Ishikawa (cell line): ENCODE measurements at regions not wholly inside any gene's neighbourhood (a gene's known extent, or its start where the extent isn't known, plus 50 kb on each side); places are given as distances from the start of the nearest gene placed in this dataset.

Experiments used
- CEBPB ChIP-seq: IDR thresholded peaks from 2 replicates; pipeline ENCODE4 v1.6.1; 2012
- CREB1 ChIP-seq: IDR thresholded peaks from 2 replicates; pipeline ENCODE4 v1.6.1; 2012; ENCODE audit warnings: low read depth
- EP300 ChIP-seq: IDR thresholded peaks from 2 replicates; pipeline ENCODE4 v1.6.1; 2012; ENCODE audit warnings: borderline replicate concordance
- MAX ChIP-seq: IDR thresholded peaks from 2 replicates; pipeline ENCODE4 v1.6.1; 2012
- RAD21 ChIP-seq: IDR thresholded peaks from 2 replicates; pipeline ENCODE4 v1.6.1; 2012; ENCODE audit warnings: low read depth
- REST ChIP-seq: IDR thresholded peaks from 2 replicates; pipeline ENCODE4 v1.6.1; 2012; ENCODE audit warnings: low read depth, mild to moderate bottlenecking
- TAF1 ChIP-seq: IDR thresholded peaks from 2 replicates; pipeline ENCODE4 v1.6.1; 2012; ENCODE audit warnings: low read depth, mild to moderate bottlenecking
- YY1 ChIP-seq: IDR thresholded peaks from 2 replicates; pipeline ENCODE4 v1.6.1; 2012; ENCODE audit warnings: low read depth
- TF ChIP-seq, protein P1 (sequence below): IDR thresholded peaks from 2 replicates; pipeline ENCODE4 v1.6.1; 2012

DNA sequence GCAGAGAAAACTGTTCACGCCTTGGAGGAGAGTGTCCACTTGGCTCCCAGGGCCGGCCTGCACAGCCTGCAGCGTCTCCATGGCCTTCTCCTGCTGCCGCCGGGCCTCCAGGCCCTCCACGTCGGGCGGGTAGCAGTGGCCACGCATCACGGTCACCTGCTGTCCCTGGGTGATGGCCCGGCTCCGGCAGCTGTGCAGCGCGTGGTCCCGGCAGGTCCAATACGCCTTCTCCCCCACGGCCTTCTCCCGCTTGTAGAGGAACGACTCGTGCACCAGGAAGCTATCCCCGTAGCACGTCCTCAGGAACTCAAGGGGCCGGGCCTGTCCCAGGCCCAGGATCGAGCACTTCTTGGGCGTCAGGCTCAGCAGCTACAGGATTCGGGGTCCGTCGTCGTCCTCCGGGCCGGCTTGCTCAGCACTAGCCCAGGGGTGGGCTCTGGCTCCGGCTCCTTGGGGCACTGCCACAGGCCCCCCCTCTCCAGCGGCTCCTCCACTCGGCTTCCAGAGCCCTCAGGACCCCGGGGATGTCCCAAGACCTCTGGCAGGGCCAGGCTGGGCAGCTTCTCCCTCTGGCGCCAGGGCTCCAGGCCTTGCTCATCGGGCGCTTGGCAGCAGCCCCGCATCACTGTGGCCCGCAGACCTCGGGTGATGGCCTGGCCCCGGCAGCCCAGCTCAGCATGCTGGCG lies 83.6 kb upstream of the FXR1 start:
- TF ChIP-seq RAD21, result no peak
- TF ChIP-seq CREB1, result no peak
- TF ChIP-seq, protein P1, sequence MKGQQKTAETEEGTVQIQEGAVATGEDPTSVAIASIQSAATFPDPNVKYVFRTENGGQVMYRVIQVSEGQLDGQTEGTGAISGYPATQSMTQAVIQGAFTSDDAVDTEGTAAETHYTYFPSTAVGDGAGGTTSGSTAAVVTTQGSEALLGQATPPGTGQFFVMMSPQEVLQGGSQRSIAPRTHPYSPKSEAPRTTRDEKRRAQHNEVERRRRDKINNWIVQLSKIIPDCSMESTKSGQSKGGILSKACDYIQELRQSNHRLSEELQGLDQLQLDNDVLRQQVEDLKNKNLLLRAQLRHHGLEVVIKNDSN, result no peak
- TF ChIP-seq REST, result no peak
- TF ChIP-seq YY1, result no peak
- no peak for TF ChIP-seq CEBPB
- TF ChIP-seq TAF1, result no peak
- no peak for TF ChIP-seq EP300
- no peak for TF ChIP-seq MAX
